A549 (cell line): ENCODE measurements at regions not wholly inside any gene's neighbourhood (a gene's known extent, or its start where the extent isn't known, plus 50 kb on each side); places are given as distances from the start of the nearest gene placed in this dataset.

Experiments used
- ATAC-seq, 2 experiments: fragments of 200-7000 bp in 1 of 2; fragments of >200 bp in 1 of 2; cut with Nextera tagmentation in 1 of 2; cut with Tn5 transposase in 1 of 2; 3 replicates each; pipeline versions ENCODE4 v1.8.0 to v1.9.1; 2018 to 2020; ENCODE audit warnings: mild to moderate bottlenecking in 1 of 2, moderate library complexity in 1 of 2
- CTCF ChIA-PET: fragments of 300-600 bp; sonication (Branson Sonifier 250); formaldehyde crosslinking; extraction: SDS; loops from one replicate; lab custom pipeline; 2021; ENCODE audit warnings: antibody characterized with exemption, inconsistent platforms; lab: Yijun Ruan, JAX
- POLR2A ChIA-PET: fragments of 350-600 bp; formaldehyde crosslinking; extraction: SDS; loops from one replicate; lab custom pipeline; 2021; ENCODE audit warnings: antibody characterized with exemption, inconsistent platforms; lab: Yijun Ruan, JAX
- DNase-seq, 2 experiments: peaks; one replicate each; pipeline versions ENCODE4 v3.0.0 to v3.0.0-alpha.2; 2011 to 2016; ENCODE audit warnings: low read depth in 1 of 2, low spot score in 1 of 2
- FAIRE-seq: peaks from 2 replicates; lab custom pipeline; 2011; peaks lifted over from hg19 to GRCh38; lab: Jason Lieb, UNC
- H3K27ac ChIP-seq, 2 experiments: fragments of >200 bp; sonication (Bioruptor Twin); formaldehyde crosslinking; 3 replicates each; pipeline ENCODE4 v1.5.1; 2016 to 2017
- H3K4me1 ChIP-seq: fragments of >200 bp; sonication (Bioruptor Twin); formaldehyde crosslinking; 3 replicates; pipeline ENCODE4 v1.6.1; 2016
- H3K4me2 ChIP-seq: fragments of >200 bp; sonication (Bioruptor Twin); formaldehyde crosslinking; 3 replicates; pipeline ENCODE4 v1.6.1; 2016
- H3K4me3 ChIP-seq: fragments of >200 bp; sonication (Bioruptor Twin); formaldehyde crosslinking; 3 replicates; pipeline ENCODE4 v1.5.1; 2016
- H3K9me3 ChIP-seq: fragments of >200 bp; sonication (Bioruptor Twin); formaldehyde crosslinking; 3 replicates; pipeline ENCODE4 v1.6.1; 2016
- CHD2 ChIP-seq: fragments of 150-350 bp; IDR thresholded peaks from 2 replicates; pipeline ENCODE4 v1.6.1; 2014; ENCODE audit warnings: low read length; ENCODE audit not compliant: partially characterized antibody
- EHF ChIP-seq: fragments of 250-450 bp; sonication (Bioruptor Pico); IDR thresholded peaks from 2 replicates; pipeline ENCODE4 v1.5.0; 2020; ENCODE audit warnings: mild to moderate bottlenecking
- EP300 ChIP-seq, 2 experiments: fragments of >200 bp; sonication (Bioruptor Twin); formaldehyde crosslinking; IDR thresholded peaks; 2 replicates in 1 of 2; 3 replicates in 1 of 2; pipeline ENCODE4 v1.6.1; 2016 to 2017
- FOSB ChIP-seq: fragments of 250-450 bp; sonication (Bioruptor Pico); IDR thresholded peaks from 2 replicates; pipeline ENCODE4 v1.5.0; 2020; ENCODE audit warnings: mild to moderate bottlenecking, moderate library complexity
- FOXS1 ChIP-seq: fragments of 250-450 bp; sonication (Bioruptor Pico); IDR thresholded peaks from 2 replicates; pipeline ENCODE4 v1.5.0; 2020; ENCODE audit warnings: mild to moderate bottlenecking, moderate library complexity
- HDAC2 ChIP-seq: fragments of 200-600 bp; sonication (generic); IDR thresholded peaks from 2 replicates; pipeline ENCODE4 v1.6.1; 2016
- HOXA7 ChIP-seq: fragments of 250-450 bp; sonication (Bioruptor Pico); IDR thresholded peaks from 2 replicates; pipeline ENCODE4 v1.5.0; 2020; ENCODE audit warnings: mild to moderate bottlenecking, moderate library complexity
- JUNB ChIP-seq: fragments of >200 bp; sonication (Bioruptor Twin); formaldehyde crosslinking; IDR thresholded peaks from 2 replicates; pipeline ENCODE4 v1.6.1; 2016
- KDM5A ChIP-seq: fragments of 200-600 bp; sonication (generic); IDR thresholded peaks from 2 replicates; pipeline ENCODE4 v1.6.1; 2016; ENCODE audit warnings: antibody characterized with exemption, mild to moderate bottlenecking
- MYC ChIP-seq: IDR thresholded peaks from 2 replicates; pipeline ENCODE4 v1.6.1; 2012; ENCODE audit warnings: mild to moderate bottlenecking, inconsistent platforms, low read length, improper control_type of control experiment, borderline replicate concordance
- NFE2L2 ChIP-seq: fragments of 150-350 bp; conservative IDR thresholded peaks from 2 replicates; pipeline ENCODE4 v1.6.1; 2014; ENCODE audit warnings: low read length
- NPAS2 ChIP-seq: fragments of 250-450 bp; sonication (Bioruptor Pico); IDR thresholded peaks from 2 replicates; pipeline ENCODE4 v1.8.0; 2022; ENCODE audit warnings: mild to moderate bottlenecking, moderate library complexity, borderline replicate concordance
- PHF8 ChIP-seq: fragments of 200-600 bp; sonication (generic); IDR thresholded peaks from 2 replicates; pipeline ENCODE4 v1.6.1; 2016; ENCODE audit warnings: low read depth, mild to moderate bottlenecking, antibody characterized with exemption, moderate library complexity, borderline replicate concordance
- POLR2AphosphoS2 ChIP-seq: conservative IDR thresholded peaks from 2 replicates; pipeline ENCODE4 v1.6.1; 2012; ENCODE audit warnings: low read length, improper control_type of control experiment, inconsistent platforms
- RFX5 ChIP-seq: fragments of 450-650 bp; IDR thresholded peaks from 2 replicates; pipeline ENCODE4 v1.7.1; 2014; ENCODE audit warnings: antibody characterized with exemption, mild to moderate bottlenecking, moderate library complexity
- RNF2 ChIP-seq: fragments of 200-600 bp; sonication (generic); IDR thresholded peaks from 2 replicates; pipeline ENCODE4 v1.6.1; 2016; ENCODE audit warnings: low read depth, mild to moderate bottlenecking, antibody characterized with exemption, moderate library complexity, borderline replicate concordance
- SMC3 ChIP-seq: fragments of >200 bp; sonication (Bioruptor Twin); formaldehyde crosslinking; IDR thresholded peaks from 3 replicates; pipeline ENCODE4 v1.6.1; 2018; ENCODE audit warnings: inconsistent platforms
- SREBF2 ChIP-seq: fragments of 450-650 bp; IDR thresholded peaks from 2 replicates; pipeline ENCODE4 v1.6.1; 2014; ENCODE audit warnings: mild to moderate bottlenecking, moderate library complexity
- TFCP2L1 ChIP-seq: fragments of 250-450 bp; sonication (Bioruptor Pico); IDR thresholded peaks from 2 replicates; pipeline ENCODE4 v1.5.0; 2021; ENCODE audit warnings: mild to moderate bottlenecking
- ZC3H11A ChIP-seq: fragments of 450-650 bp; IDR thresholded peaks from 2 replicates; pipeline ENCODE4 v1.6.1; 2014; ENCODE audit warnings: antibody characterized with exemption, mild to moderate bottlenecking
- ZNF302 ChIP-seq: fragments of 250-450 bp; sonication (Bioruptor Pico); IDR thresholded peaks from 2 replicates; pipeline ENCODE4 v1.9.0; 2021; ENCODE audit warnings: inconsistent platforms, mild to moderate bottlenecking, moderate library complexity
- WGBS: methylation state at CpG from one replicate; pipeline ENCODE4 v1.1.6; 2017; ENCODE audit errors: missing lambda C conversion rate; 5-methylcytosine and 5-hydroxymethylcytosine counted together
- TF ChIP-seq, protein P1 (sequence below): fragments of >200 bp; sonication (Bioruptor Twin); formaldehyde crosslinking; IDR thresholded peaks from 3 replicates; pipeline ENCODE4 v1.6.1; 2016
- TF ChIP-seq, protein P2 (sequence below): IDR thresholded peaks from 2 replicates; pipeline ENCODE4 v1.6.1; 2012
- TF ChIP-seq, protein P3 (sequence below): fragments of >200 bp; sonication (Bioruptor Twin); formaldehyde crosslinking; IDR thresholded peaks from 2 replicates; pipeline ENCODE4 v1.6.1; 2016
- TF ChIP-seq, protein P4 (sequence below): fragments of 450-650 bp; IDR thresholded peaks from 2 replicates; pipeline ENCODE4 v1.6.1; 2014; ENCODE audit warnings: antibody characterized with exemption

DNA sequence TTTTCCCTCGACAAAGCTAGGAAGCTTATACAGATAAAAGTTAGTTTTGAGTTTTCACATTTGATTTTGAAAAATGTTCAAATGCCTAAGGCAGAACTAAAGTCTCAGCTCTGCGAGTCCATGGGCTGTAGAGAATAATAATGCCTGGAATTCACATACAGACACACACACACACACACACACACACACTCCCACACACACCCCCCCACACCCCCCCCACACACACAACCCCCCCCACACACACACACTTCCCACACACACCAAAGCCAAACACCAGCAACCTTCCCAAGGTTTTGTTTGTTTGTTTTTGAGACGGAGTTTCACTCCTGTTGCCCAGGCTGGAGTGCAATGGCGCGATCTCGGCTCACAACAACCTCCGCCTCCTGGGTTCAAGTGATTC lies 62.8 kb upstream of the EIF5 start:
- no peak for DNase-seq
- Histone ChIP-seq H3K4me2 (no peak overlapping the region), H3K4me1 (no peaks in the 10 kb centered on the region), H3K9me3 (no peaks in the 10 kb centered on the region), H3K4me3 (no peak overlapping the region), H3K27ac (no peak overlapping the region)
- no peak for ATAC-seq
- no peak for FAIRE-seq
- 90% methylated on average over 7 of the region's 7 CpGs for WGBS
- TF ChIP-seq PHF8 (no peak), SREBF2 (no peak), NPAS2 (no peak), CHD2 (no peak), RNF2 (no peak), EHF (CRISPR knock-in tag) (no peak), KDM5A (no peak), MYC (no peak), HOXA7 (no peak), FOSB (CRISPR knock-in tag) (no peak), JUNB (no peak), HDAC2 (no peak), RFX5 (no peak), SMC3 (no peak)
- TF ChIP-seq, protein P1, sequence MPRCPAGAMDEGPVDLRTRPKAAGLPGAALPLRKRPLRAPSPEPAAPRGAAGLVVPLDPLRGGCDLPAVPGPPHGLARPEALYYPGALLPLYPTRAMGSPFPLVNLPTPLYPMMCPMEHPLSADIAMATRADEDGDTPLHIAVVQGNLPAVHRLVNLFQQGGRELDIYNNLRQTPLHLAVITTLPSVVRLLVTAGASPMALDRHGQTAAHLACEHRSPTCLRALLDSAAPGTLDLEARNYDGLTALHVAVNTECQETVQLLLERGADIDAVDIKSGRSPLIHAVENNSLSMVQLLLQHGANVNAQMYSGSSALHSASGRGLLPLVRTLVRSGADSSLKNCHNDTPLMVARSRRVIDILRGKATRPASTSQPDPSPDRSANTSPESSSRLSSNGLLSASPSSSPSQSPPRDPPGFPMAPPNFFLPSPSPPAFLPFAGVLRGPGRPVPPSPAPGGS, result no peak
- TF ChIP-seq, protein P2, sequence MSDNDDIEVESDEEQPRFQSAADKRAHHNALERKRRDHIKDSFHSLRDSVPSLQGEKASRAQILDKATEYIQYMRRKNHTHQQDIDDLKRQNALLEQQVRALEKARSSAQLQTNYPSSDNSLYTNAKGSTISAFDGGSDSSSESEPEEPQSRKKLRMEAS, result no peak
- CTCF ChIA-PET, result interaction anchor here (0.9 to 10.3 kb wide), 5 partner anchors 10 to 167 kb away, joined by 3 to 64 read pairs (median 3); no protein-coding TSS in a partner anchor
- POLR2A ChIA-PET, result no interaction called here

DNA sequence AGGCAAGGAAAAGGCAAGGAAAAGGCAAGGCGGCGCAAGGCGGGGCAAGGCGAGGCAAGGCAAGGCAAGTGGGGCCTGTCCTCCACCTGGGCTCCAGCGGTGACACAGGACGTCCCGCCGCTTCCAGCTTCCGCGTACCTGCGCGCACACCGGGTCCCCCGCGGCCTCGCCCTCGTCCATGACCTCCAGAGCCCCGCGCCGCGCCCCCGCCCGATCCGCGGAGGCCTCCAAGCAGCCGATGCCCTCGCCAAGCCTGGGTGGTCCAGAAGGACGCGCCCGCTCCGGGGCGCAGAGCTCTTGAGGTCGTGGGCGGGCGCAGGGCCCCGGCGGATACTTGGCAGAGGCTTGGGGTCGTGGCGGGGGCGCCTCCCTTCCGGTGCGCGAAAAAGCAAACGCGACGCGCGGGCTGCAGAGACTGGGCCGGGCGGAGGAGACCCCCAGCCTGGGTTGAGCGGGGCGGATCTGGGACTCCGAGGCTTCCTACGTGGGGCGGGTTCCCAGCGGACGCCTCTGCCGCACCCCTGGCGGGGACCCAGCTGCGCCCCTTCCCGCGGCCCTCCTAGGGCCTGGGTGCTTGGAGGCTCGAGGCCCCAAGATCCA lies 60.8 kb upstream of the EIF5 start:
- no peak overlapping the region for H3K4me2 ChIP-seq
- FAIRE-seq, result no peak
- no peak for DNase-seq
- ATAC-seq, result no peak
- TF ChIP-seq ZC3H11A (no peak), EP300 (IDR thresholded peaks at IDR 0.05) (no peak), TFCP2L1 (CRISPR knock-in tag) (no peak), NFE2L2 (no peak), FOXS1 (no peak), SREBF2 (no peak), JUNB (no peak), POLR2AphosphoS2 (no peak), HDAC2 (no peak), ZNF302 (CRISPR knock-in tag) (no peak)
- TF ChIP-seq, protein P3, sequence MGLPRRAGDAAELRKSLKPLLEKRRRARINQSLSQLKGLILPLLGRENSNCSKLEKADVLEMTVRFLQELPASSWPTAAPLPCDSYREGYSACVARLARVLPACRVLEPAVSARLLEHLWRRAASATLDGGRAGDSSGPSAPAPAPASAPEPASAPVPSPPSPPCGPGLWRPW, result no peak
- TF ChIP-seq, protein P4, sequence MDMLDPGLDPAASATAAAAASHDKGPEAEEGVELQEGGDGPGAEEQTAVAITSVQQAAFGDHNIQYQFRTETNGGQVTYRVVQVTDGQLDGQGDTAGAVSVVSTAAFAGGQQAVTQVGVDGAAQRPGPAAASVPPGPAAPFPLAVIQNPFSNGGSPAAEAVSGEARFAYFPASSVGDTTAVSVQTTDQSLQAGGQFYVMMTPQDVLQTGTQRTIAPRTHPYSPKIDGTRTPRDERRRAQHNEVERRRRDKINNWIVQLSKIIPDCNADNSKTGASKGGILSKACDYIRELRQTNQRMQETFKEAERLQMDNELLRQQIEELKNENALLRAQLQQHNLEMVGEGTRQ, result no peak
- TF ChIP-seq, all 56 proteins: peak for 0
- CTCF ChIA-PET, result interaction anchor here (1.0 to 10.3 kb wide), 4 partner anchors 19 to 169 kb away, joined by 3 to 64 read pairs (median 12); no protein-coding TSS in a partner anchor
- Histone ChIP-seq H3K4me1 (no peaks in the 10 kb centered on the region), H3K9me3 (no peaks in the 10 kb centered on the region), H3K27ac (no peak overlapping the region), H3K4me3 (no peak overlapping the region)
- 89% methylated on average over 60 of the region's 63 CpGs for WGBS
- POLR2A ChIA-PET, result no interaction called here
